ENCODE measurements at regions not wholly inside any gene's neighbourhood (a gene's known extent, or its start where the extent isn't known, plus 50 kb on each side); places are given as distances from the start of the nearest gene placed in this dataset.

DNA sequence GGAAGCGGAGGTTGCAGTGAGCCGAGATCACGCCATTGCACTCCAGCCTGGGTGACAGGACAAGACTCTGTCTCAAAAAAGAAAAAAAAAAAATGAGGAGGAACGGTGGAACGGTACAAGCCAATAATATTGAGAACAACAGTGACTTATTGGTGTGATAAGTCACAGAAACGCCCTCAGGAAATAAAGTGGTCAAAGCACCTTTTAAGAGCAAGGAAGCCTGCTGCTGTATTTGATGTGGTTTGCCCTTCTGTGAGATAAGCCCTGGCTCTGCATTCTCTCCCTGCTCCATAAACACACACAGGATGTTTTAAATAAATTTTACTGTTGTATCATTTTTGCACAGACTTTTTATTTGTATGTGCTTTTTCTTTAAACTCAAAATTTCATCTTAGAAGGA lies 269.9 kb upstream of the MSX2 start:
- Histone ChIP-seq H3K27ac (no peak overlapping the region), H3K9me3 (peaks cover 0 to 3% (median 0%) of the 10 kb centered on the region in 3 donors), H3K27me3 (no peaks in the 10 kb centered on the region), H3K4me1 (no peaks in the 10 kb centered on the region), H3K4me3 (no peak overlapping the region), H3K36me3 (replicated peaks in 1 of 2; ENCODE audit: insufficient read depth in 1 of 2, low read depth in 2 of 2) (no peaks in the 10 kb centered on the region)
- no peak for DNase-seq
- intact Hi-C loops (cut with DNase I) = no loop called here
- TF ChIP-seq POLR2A (IDR thresholded peaks at IDR 0.05) (no peak), CTCF (IDR thresholded peaks at IDR 0.05) (no peak)
- WGBS, 2 donors = 38 to 50% methylated on average over 6 of the region's 6 CpGs
- no peak for ATAC-seq

DNA sequence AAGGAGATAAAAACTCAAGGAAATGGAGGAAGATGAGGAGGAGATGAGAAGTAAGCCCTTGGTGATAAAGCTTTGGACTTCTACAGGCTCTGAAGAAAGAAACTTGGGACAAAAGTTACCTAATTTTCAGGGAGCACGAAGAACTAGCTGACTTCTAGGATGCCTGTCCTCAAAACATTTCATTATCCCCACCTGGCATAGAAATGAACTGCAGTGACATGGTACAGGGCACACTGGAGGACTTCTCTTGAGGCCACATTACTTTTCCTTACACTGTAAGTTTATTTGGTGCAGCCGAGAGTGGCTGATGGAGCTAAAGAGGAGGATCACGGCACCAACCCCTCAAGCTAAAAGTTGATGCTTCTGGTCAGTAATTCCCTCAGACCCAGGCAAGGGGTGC lies 269.5 kb upstream of the MSX2 start:
- WGBS, 2 donors = 35 to 48% methylated on average over 3 of the region's 3 CpGs
- Histone ChIP-seq H3K4me1 (no peaks in the 10 kb centered on the region), H3K27me3 (no peaks in the 10 kb centered on the region), H3K4me3 (no peak overlapping the region), H3K9me3 (peaks cover 0 to 3% (median 0%) of the 10 kb centered on the region in 3 donors), H3K36me3 (replicated peaks in 1 of 2; ENCODE audit: insufficient read depth in 1 of 2, low read depth in 2 of 2) (no peaks in the 10 kb centered on the region), H3K27ac (no peak overlapping the region)
- intact Hi-C loops (cut with DNase I) = no loop called here
- no peak for ATAC-seq
- TF ChIP-seq POLR2A (IDR thresholded peaks at IDR 0.05) (no peak), CTCF (IDR thresholded peaks at IDR 0.05) (no peak)
- no peak for DNase-seq

DNA sequence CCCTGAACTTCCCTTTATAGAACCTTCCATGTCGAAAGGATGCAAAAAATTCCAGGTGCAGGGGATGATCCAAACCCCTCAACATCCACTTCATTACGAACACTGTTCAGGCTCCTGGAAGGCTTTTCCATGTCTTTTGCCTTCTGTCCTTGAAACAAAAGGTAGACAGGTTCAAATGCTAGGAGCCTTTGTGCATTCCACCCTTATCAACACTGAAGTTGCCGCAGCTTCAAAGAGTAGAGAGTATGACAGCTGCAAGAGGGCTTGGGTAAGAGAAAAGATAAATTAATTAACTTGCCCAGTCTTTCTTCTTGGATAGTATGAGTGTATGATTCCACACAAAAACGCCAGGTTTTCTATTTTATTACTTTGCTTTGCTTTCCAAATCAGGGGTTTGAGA lies 269.1 kb upstream of the MSX2 start:
- 31 to 33% methylated on average over 4 of the region's 4 CpGs for WGBS, 2 donors
- Histone ChIP-seq H3K4me3 (no peak overlapping the region), H3K27ac (no peak overlapping the region), H3K36me3 (replicated peaks in 1 of 2; ENCODE audit: insufficient read depth in 1 of 2, low read depth in 2 of 2) (no peaks in the 10 kb centered on the region), H3K27me3 (no peaks in the 10 kb centered on the region), H3K4me1 (no peaks in the 10 kb centered on the region), H3K9me3 (peaks cover 0 to 2% (median 0%) of the 10 kb centered on the region in 3 donors)
- no peak for TF ChIP-seq POLR2A (IDR thresholded peaks at IDR 0.05)
- no peak for TF ChIP-seq CTCF (IDR thresholded peaks at IDR 0.05)
- ATAC-seq (no peak), DNase-seq (no peak)
- intact Hi-C loops (cut with DNase I) = no loop called here

- ATAC-seq = no peak
- H3K27me3 ChIP-seq = no peaks in the 10 kb centered on the region
- TF ChIP-seq POLR2A (IDR thresholded peaks at IDR 0.05) (no peak), CTCF (IDR thresholded peaks at IDR 0.05) (no peak)
- no peak for DNase-seq
- no peak overlapping the region for H3K4me3 ChIP-seq
- intact Hi-C loops (cut with DNase I) = no loop called here
- peaks cover 8% of the 10 kb centered on the region for H3K4me1 ChIP-seq
- WGBS, 2 donors = 39 to 53% methylated on average over 5 of the region's 5 CpGs
- H3K36me3 ChIP-seq (replicated peaks in 1 of 2; ENCODE audit: insufficient read depth in 1 of 2, low read depth in 2 of 2) = no peaks in the 10 kb centered on the region
- H3K9me3 ChIP-seq = no peaks in the 10 kb centered on the region
- no peak overlapping the region for H3K27ac ChIP-seq
Measured at GRCh38 chr5:174457141-174457678, 267.2 kb upstream of the MSX2 start.

GRCh38 chr5:174459071-174459702 lies 265.2 kb upstream of the MSX2 start:
- WGBS, 2 donors = 62 to 67% methylated on average over 12 of the region's 12 CpGs
- DNase-seq (peak in 1 of 4 donors; percentile 12), ATAC-seq (no peak)
- H3K4me3 ChIP-seq = no peak overlapping the region
- peaks cover 8% of the 10 kb centered on the region for H3K4me1 ChIP-seq
- intact Hi-C loops (cut with DNase I) = no loop called here
- H3K27ac ChIP-seq = no peak overlapping the region
- TF ChIP-seq CTCF (IDR thresholded peaks at IDR 0.05) = no peak
- no peaks in the 10 kb centered on the region for H3K36me3 ChIP-seq (replicated peaks in 1 of 2; ENCODE audit: insufficient read depth in 1 of 2, low read depth in 2 of 2)
- no peaks in the 10 kb centered on the region for H3K9me3 ChIP-seq
- no peaks in the 10 kb centered on the region for H3K27me3 ChIP-seq

Measured in body of pancreas (tissue), 4 donors.